ENCODE measurements at regions not wholly inside any gene's neighbourhood (a gene's known extent, or its start where the extent isn't known, plus 50 kb on each side); places are given as distances from the start of the nearest gene placed in this dataset.

- intact Hi-C loops (cut with micrococcal nuclease): no loop called here
- H3K27ac ChIP-seq (ENCODE audit: insufficient read depth, low read depth, low read length): no peak overlapping the region
- TF ChIP-seq JUN (IDR thresholded peaks at IDR 0.05; ENCODE audit: borderline replicate concordance, insufficient read depth, insufficient read length, low read depth) (no peak), CTCF (IDR thresholded peaks at IDR 0.05; ENCODE audit: extremely low read depth in 1 of 2, insufficient read depth in 1 of 2, low read depth in 1 of 2, low read length in 2 of 2) (no peak), POLR2A (IDR thresholded peaks at IDR 0.05; ENCODE audit: low read depth, low read length) (no peak), FOS (IDR thresholded peaks at IDR 0.05; ENCODE audit: borderline replicate concordance, insufficient read depth, low read length) (no peak), POLR2AphosphoS5 (IDR thresholded peaks at IDR 0.05; ENCODE audit: insufficient read depth, low read depth, low read length) (no peak), EZH2 (IDR thresholded peaks at IDR 0.05; ENCODE audit: borderline replicate concordance, low read depth, low read length, severe bottlenecking) (no peak), MYC (IDR thresholded peaks at IDR 0.05; ENCODE audit: low read depth, low read length) (no peak), GATA2 (IDR thresholded peaks at IDR 0.05; ENCODE audit: insufficient read depth, insufficient read length, low read depth, low read length) (no peak)
- TF ChIP-seq, protein P1, sequence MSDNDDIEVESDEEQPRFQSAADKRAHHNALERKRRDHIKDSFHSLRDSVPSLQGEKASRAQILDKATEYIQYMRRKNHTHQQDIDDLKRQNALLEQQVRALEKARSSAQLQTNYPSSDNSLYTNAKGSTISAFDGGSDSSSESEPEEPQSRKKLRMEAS (IDR thresholded peaks at IDR 0.05; ENCODE audit: insufficient read depth, insufficient read length): no peak
- H2AFZ ChIP-seq (ENCODE audit: low read depth, low read length): no peak overlapping the region
- no peaks in the 10 kb centered on the region for H3K9me3 ChIP-seq (replicated peaks; ENCODE audit: control insufficient read depth, insufficient read depth, low read length)
- H3K36me3 ChIP-seq (ENCODE audit: control insufficient read depth in 2 of 2, extremely low read depth in 1 of 2, insufficient read depth in 2 of 2, low read length in 2 of 2): no peaks in the 10 kb centered on the region
- no peaks in the 10 kb centered on the region for H4K20me1 ChIP-seq (replicated peaks; ENCODE audit: control insufficient read depth, extremely low read depth, insufficient read depth, low read length)
- ChIA-PET CTCF (no interaction called here), POLR2A (no interaction called here)
- no peaks in the 10 kb centered on the region for H3K79me2 ChIP-seq (ENCODE audit: control insufficient read depth, insufficient read depth, low read length)
- FAIRE-seq: no peak
- no peak overlapping the region for H3K9ac ChIP-seq (replicated peaks; ENCODE audit: extremely low read depth, insufficient read depth, low read length)
- H3K27me3 ChIP-seq (ENCODE audit: control insufficient read depth in 2 of 2, insufficient read depth in 2 of 2, low read length in 2 of 2): no peaks in the 10 kb centered on the region
- DNase-seq (ENCODE audit: low read depth, low spot score): no peak
- no TSS peak for BruUV-seq (replicated peaks)
- no peak overlapping the region for H3K4me3 ChIP-seq (replicated peaks in 1 of 3; ENCODE audit: insufficient read depth in 1 of 3, low read depth in 1 of 3, low read length in 3 of 3)
- no peaks in the 10 kb centered on the region for H3K4me1 ChIP-seq (ENCODE audit: control insufficient read depth, extremely low read depth, insufficient read depth, low read length)
- dilution Hi-C loops (cut with MboI; ENCODE audit: extremely low pct_ligation_motif_present, low sequenced_read_pairs): no loop called here
- H3K9me1 ChIP-seq (replicated peaks; ENCODE audit: control insufficient read depth, extremely low read depth, insufficient read depth, low read length): no peaks in the 10 kb centered on the region
- no peak overlapping the region for H3K4me2 ChIP-seq (ENCODE audit: insufficient read depth, low read length)
Observed at GRCh38 chr1:194268839-194269238, 1082.4 kb upstream of the B3GALT2 start.
